ENCODE measurements at regions not wholly inside any gene's neighbourhood (a gene's known extent, or its start where the extent isn't known, plus 50 kb on each side); places are given as distances from the start of the nearest gene placed in this dataset.

DNA sequence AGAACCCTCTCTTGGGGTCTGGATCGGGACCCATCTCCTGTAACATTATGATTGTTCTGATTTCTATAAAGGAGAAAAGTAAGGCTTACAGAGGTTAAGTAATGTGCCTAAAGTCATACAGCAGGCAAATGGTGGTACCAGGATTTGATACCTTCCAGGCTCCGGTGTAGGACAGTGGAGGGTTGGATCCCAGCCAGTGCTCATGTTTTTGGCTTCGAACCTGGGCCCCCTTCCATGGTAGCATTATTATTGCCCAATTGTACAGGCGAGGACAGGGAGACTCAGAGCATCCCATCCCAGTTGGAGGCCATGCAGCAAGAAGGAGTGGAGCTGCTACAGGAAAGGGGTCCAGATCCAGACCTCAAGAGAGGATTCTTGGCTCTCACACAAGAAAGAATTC, 202.7 kb downstream of the TFAP2C start:
- no peaks in the 10 kb centered on the region for H3K79me2 ChIP-seq (ENCODE audit: insufficient read depth, low read length)
- H3K23ac ChIP-seq (ENCODE audit: insufficient read length, low read depth, low read length), result no peak overlapping the region
- H4K91ac ChIP-seq (ENCODE audit: insufficient read length, low read depth, low read length), result no peak overlapping the region
- H3K4me1 ChIP-seq (ENCODE audit: insufficient read depth, low read length), result peaks cover 3% of the 10 kb centered on the region; the same call in 1 of the 2 replicates
- no peak overlapping the region for H3K9ac ChIP-seq (ENCODE audit: extremely low read depth, insufficient read length, low read length)
- no peak overlapping the region for H2AFZ ChIP-seq (ENCODE audit: low read length)
- no peaks in the 10 kb centered on the region for H3K9me3 ChIP-seq (ENCODE audit: control insufficient read depth, low read depth, low read length)
- TF ChIP-seq, protein P1, sequence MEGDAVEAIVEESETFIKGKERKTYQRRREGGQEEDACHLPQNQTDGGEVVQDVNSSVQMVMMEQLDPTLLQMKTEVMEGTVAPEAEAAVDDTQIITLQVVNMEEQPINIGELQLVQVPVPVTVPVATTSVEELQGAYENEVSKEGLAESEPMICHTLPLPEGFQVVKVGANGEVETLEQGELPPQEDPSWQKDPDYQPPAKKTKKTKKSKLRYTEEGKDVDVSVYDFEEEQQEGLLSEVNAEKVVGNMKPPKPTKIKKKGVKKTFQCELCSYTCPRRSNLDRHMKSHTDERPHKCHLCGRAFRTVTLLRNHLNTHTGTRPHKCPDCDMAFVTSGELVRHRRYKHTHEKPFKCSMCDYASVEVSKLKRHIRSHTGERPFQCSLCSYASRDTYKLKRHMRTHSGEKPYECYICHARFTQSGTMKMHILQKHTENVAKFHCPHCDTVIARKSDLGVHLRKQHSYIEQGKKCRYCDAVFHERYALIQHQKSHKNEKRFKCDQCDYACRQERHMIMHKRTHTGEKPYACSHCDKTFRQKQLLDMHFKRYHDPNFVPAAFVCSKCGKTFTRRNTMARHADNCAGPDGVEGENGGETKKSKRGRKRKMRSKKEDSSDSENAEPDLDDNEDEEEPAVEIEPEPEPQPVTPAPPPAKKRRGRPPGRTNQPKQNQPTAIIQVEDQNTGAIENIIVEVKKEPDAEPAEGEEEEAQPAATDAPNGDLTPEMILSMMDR (conservative IDR thresholded peaks at IDR 0.05), result no peak
- no peak overlapping the region for H2BK12ac ChIP-seq (ENCODE audit: insufficient read length, low read depth, low read length)
- H2BK5ac ChIP-seq (ENCODE audit: insufficient read length, low read length), result no peak overlapping the region
- no peaks in the 10 kb centered on the region for H4K20me1 ChIP-seq (ENCODE audit: control insufficient read depth, insufficient read depth, insufficient read length)
- H3K23me2 ChIP-seq (ENCODE audit: insufficient read length, low read depth, low read length, poor library complexity, severe bottlenecking), result no peaks in the 10 kb centered on the region
- no peak overlapping the region for H2BK20ac ChIP-seq (ENCODE audit: low read depth, low read length, poor library complexity, severe bottlenecking)
- WGBS (ENCODE audit: extremely low coverage, insufficient read length, low lambda C conversion rate), result no CpG with 5 or more reads among the region's 4 CpGs
- no peak overlapping the region for H3K56ac ChIP-seq (ENCODE audit: insufficient read length, low read depth, low read length)
- no peak overlapping the region for H2BK120ac ChIP-seq (ENCODE audit: low read depth, low read length, poor library complexity, severe bottlenecking)
- H3T11ph ChIP-seq (ENCODE audit: low read length), result no peak overlapping the region
- no peak overlapping the region for H3K27ac ChIP-seq (ENCODE audit: insufficient read length, low read depth, low read length)
- peak overlapping the region; percentile 47 for H3K18ac ChIP-seq (ENCODE audit: insufficient read length, low read depth, low read length)
- no peaks in the 10 kb centered on the region; a peak in 1 of 7 replicates for H3K36me3 Mint-ChIP-seq (ENCODE audit: insufficient read depth in 1 of 3, low read depth in 3 of 3)
- no peak overlapping the region for H2AK5ac ChIP-seq (ENCODE audit: insufficient read length, low read length)
- H3K79me1 ChIP-seq (ENCODE audit: insufficient read depth, low read depth, low read length, poor library complexity, severe bottlenecking), result no peaks in the 10 kb centered on the region
- no peak overlapping the region for H3K4me3 Mint-ChIP-seq
- H4K8ac ChIP-seq (replicated peaks; ENCODE audit: insufficient read length, low read depth, low read length), result no peak overlapping the region
- no peaks in the 10 kb centered on the region for H3K9me3 Mint-ChIP-seq
- no peak overlapping the region for H3K4me2 ChIP-seq (ENCODE audit: insufficient read depth, insufficient read length, low read length)
- no peak overlapping the region for H3K4ac ChIP-seq (ENCODE audit: low read depth, low read length)
- H4K5ac ChIP-seq (ENCODE audit: insufficient read length, low read depth, low read length), result no peak overlapping the region
- peaks cover 64 to 66% of the 10 kb centered on the region in 2 experiments for H3K4me1 Mint-ChIP-seq
- no peak overlapping the region for H2BK15ac ChIP-seq (ENCODE audit: low read depth, low read length)
- H3K27me3 ChIP-seq (ENCODE audit: insufficient read depth, low read length), result no peaks in the 10 kb centered on the region; the same call in 1 of the 2 replicates
- peak overlapping the region in 1 of 3 experiments; percentile 68; a peak in 1 of 7 replicates for H3K27ac Mint-ChIP-seq
- DNase-seq, result no peak
- peaks cover 8% of the 10 kb centered on the region for H3K27me3 Mint-ChIP-seq (ENCODE audit: low read depth)
- no peak overlapping the region for H3K14ac ChIP-seq (ENCODE audit: insufficient read depth, low read length)
